ENCODE measurements at regions not wholly inside any gene's neighbourhood (a gene's known extent, or its start where the extent isn't known, plus 50 kb on each side); places are given as distances from the start of the nearest gene placed in this dataset.

- peaks cover 10% of the 10 kb centered on the region; the same call in 1 of the 2 replicates for H3K9me3 ChIP-seq (ENCODE audit: insufficient read depth, low read depth, low read length)
- H3K36me3 ChIP-seq (ENCODE audit: insufficient read depth, low read length): no peaks in the 10 kb centered on the region
- no peak overlapping the region for H3K9ac ChIP-seq (ENCODE audit: low read depth, low read length, poor library complexity, severe bottlenecking)
- no peaks in the 10 kb centered on the region for H3K79me2 ChIP-seq (ENCODE audit: insufficient read depth, low read length)
- no peak for TF ChIP-seq EZH2phosphoT487 (IDR thresholded peaks at IDR 0.05; ENCODE audit: borderline replicate concordance)
- TF ChIP-seq CTCF (conservative IDR thresholded peaks at IDR 0.05; ENCODE audit: low read length): no peak
- H3K27me3 ChIP-seq (ENCODE audit: insufficient read depth, low read length, poor library complexity, severe bottlenecking): no peaks in the 10 kb centered on the region
- no peaks in the 10 kb centered on the region for H3K4me1 ChIP-seq (ENCODE audit: insufficient read depth, low read length, poor library complexity, severe bottlenecking)
- H3K4me2 ChIP-seq (ENCODE audit: low read depth, low read length, poor library complexity, severe bottlenecking): no peak overlapping the region
- H2AFZ ChIP-seq (ENCODE audit: low read length): no peak overlapping the region
- H3F3A ChIP-seq (ENCODE audit: low read depth): no peaks in the 10 kb centered on the region
- no peak overlapping the region for H3K4me3 ChIP-seq (ENCODE audit: low read length, poor library complexity, severe bottlenecking)
- no peaks in the 10 kb centered on the region for H3K9me2 ChIP-seq (replicated peaks; ENCODE audit: low read depth, low read length)
- no peaks in the 10 kb centered on the region for H4K20me1 ChIP-seq (ENCODE audit: insufficient read depth, low read length, poor library complexity, severe bottlenecking)
Observed at GRCh38 chr7:67602246-67602887, 605.7 kb downstream of the TYW1 start.

GRCh38 chr7:67604461-67605386, 608.1 kb downstream of the TYW1 start:
- no peaks in the 10 kb centered on the region for H4K20me1 ChIP-seq (ENCODE audit: insufficient read depth, low read length, poor library complexity, severe bottlenecking)

DNA sequence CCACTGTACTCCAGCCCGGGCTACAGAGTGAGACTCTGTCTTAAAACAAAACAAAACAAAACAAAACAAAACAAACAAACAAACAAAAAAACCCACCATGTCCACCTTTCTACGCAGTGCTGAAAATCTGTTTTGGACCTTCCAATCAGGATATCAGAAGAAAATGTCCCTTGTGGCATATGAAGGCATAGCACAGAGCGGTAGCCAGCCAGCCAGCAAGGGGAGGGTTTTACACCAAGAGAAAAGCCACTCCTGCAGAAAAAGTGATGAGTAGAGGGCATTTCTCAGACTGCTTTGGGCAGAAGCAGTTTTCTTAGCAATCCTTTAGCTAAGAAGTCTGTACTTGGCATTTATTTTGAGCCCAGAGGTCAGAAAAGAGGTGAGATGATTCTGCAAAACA, 612.2 kb downstream of the TYW1 start:
- Histone ChIP-seq H3K27me3 (ENCODE audit: insufficient read depth, low read length, poor library complexity, severe bottlenecking) (no peaks in the 10 kb centered on the region), H3K36me3 (ENCODE audit: insufficient read depth, low read length) (no peaks in the 10 kb centered on the region), H3K4me3 (ENCODE audit: low read length, poor library complexity, severe bottlenecking) (no peak overlapping the region), H3F3A (ENCODE audit: low read depth) (no peaks in the 10 kb centered on the region), H3K9ac (ENCODE audit: low read depth, low read length, poor library complexity, severe bottlenecking) (no peak overlapping the region), H3K79me2 (ENCODE audit: insufficient read depth, low read length) (no peaks in the 10 kb centered on the region), H4K20me1 (ENCODE audit: insufficient read depth, low read length, poor library complexity, severe bottlenecking) (no peaks in the 10 kb centered on the region), H2AFZ (ENCODE audit: low read length) (no peak overlapping the region), H3K4me1 (ENCODE audit: insufficient read depth, low read length, poor library complexity, severe bottlenecking) (no peaks in the 10 kb centered on the region), H3K9me3 (ENCODE audit: insufficient read depth, low read depth, low read length) (peaks cover 13% of the 10 kb centered on the region), H3K4me2 (ENCODE audit: low read depth, low read length, poor library complexity, severe bottlenecking) (no peak overlapping the region), H3K9me2 (replicated peaks; ENCODE audit: low read depth, low read length) (no peaks in the 10 kb centered on the region)
- no peak for TF ChIP-seq CTCF (conservative IDR thresholded peaks at IDR 0.05; ENCODE audit: low read length)

More at GRCh38 chr7:67604461-67605386, 608.1 kb downstream of the TYW1 start:
- Histone ChIP-seq H3K4me1 (ENCODE audit: insufficient read depth, low read length, poor library complexity, severe bottlenecking) (no peaks in the 10 kb centered on the region), H3K9ac (ENCODE audit: low read depth, low read length, poor library complexity, severe bottlenecking) (no peak overlapping the region), H3K27me3 (ENCODE audit: insufficient read depth, low read length, poor library complexity, severe bottlenecking) (no peaks in the 10 kb centered on the region), H3K9me3 (ENCODE audit: insufficient read depth, low read depth, low read length) (peaks cover 4% of the 10 kb centered on the region; the same call in 1 of the 2 replicates), H2AFZ (ENCODE audit: low read length) (no peak overlapping the region), H3K79me2 (ENCODE audit: insufficient read depth, low read length) (no peaks in the 10 kb centered on the region), H3K4me2 (ENCODE audit: low read depth, low read length, poor library complexity, severe bottlenecking) (no peak overlapping the region), H3K4me3 (ENCODE audit: low read length, poor library complexity, severe bottlenecking) (no peak overlapping the region), H3F3A (ENCODE audit: low read depth) (no peaks in the 10 kb centered on the region), H3K9me2 (replicated peaks; ENCODE audit: low read depth, low read length) (no peaks in the 10 kb centered on the region), H3K36me3 (ENCODE audit: insufficient read depth, low read length) (no peaks in the 10 kb centered on the region)
- TF ChIP-seq EZH2phosphoT487 (IDR thresholded peaks at IDR 0.05; ENCODE audit: borderline replicate concordance) (no peak), CTCF (conservative IDR thresholded peaks at IDR 0.05; ENCODE audit: low read length) (no peak)
